Endothelial cell (in vitro differentiated cells): ENCODE measurements at regions not wholly inside any gene's neighbourhood (a gene's known extent, or its start where the extent isn't known, plus 50 kb on each side); places are given as distances from the start of the nearest gene placed in this dataset.
"Not testable (repeated sequence)": the region's sequence is repeated elsewhere in the genome, so short reads cannot be mapped to it uniquely, and the experiment has no call there.

Experiments used
- DNase-seq: peaks from one replicate; pipeline ENCODE4 v3.0.0; 2021; ENCODE audit warnings: low spot score
- H3K27ac Mint-ChIP-seq: one replicate; pipeline ENCODE4 v1.8.0; 2021; ENCODE audit warnings: mixed read lengths, inconsistent platforms; ENCODE audit not compliant: unreplicated experiment
- H3K27me3 Mint-ChIP-seq: one replicate; pipeline ENCODE4 v1.8.0; 2021; ENCODE audit warnings: mild to moderate bottlenecking, moderate library complexity, mixed read lengths, inconsistent platforms; ENCODE audit not compliant: unreplicated experiment
- H3K36me3 Mint-ChIP-seq: one replicate; pipeline ENCODE4 v1.8.0; 2021; ENCODE audit warnings: mild to moderate bottlenecking, low read depth, mixed read lengths, inconsistent platforms; ENCODE audit not compliant: unreplicated experiment
- H3K4me1 Mint-ChIP-seq: one replicate; pipeline ENCODE4 v1.8.0; 2021; ENCODE audit warnings: mild to moderate bottlenecking, mixed read lengths, inconsistent platforms; ENCODE audit not compliant: unreplicated experiment
- H3K4me3 Mint-ChIP-seq: one replicate; pipeline ENCODE4 v1.8.0; 2021; ENCODE audit warnings: mild to moderate bottlenecking, mixed read lengths, inconsistent platforms; ENCODE audit not compliant: unreplicated experiment
- H3K9me3 Mint-ChIP-seq: one replicate; pipeline ENCODE4 v1.8.0; 2021; ENCODE audit warnings: mixed read lengths, inconsistent platforms; ENCODE audit not compliant: unreplicated experiment
- CTCF ChIP-seq: fragments of 200-600 bp; sonication (generic); IDR thresholded peaks from one replicate; pipeline ENCODE4 v1.5.0; 2021; ENCODE audit warnings: antibody characterized with exemption; ENCODE audit not compliant: unreplicated experiment

GRCh38 chr7:12827920-12828319 lies 140.5 kb downstream of the ARL4A start:
- TF ChIP-seq CTCF, result no peak
- Mint-ChIP-seq H3K36me3 (no peaks in the 10 kb centered on the region), H3K27ac (no peak overlapping the region), H3K4me1 (peaks cover 6% of the 10 kb centered on the region), H3K9me3 (peaks cover 1% of the 10 kb centered on the region), H3K4me3 (no peak overlapping the region), H3K27me3 (no peaks in the 10 kb centered on the region)
- DNase-seq, result no peak

- TF ChIP-seq CTCF, result no peak
- no peak for DNase-seq
- Mint-ChIP-seq H3K4me3 (no peak overlapping the region), H3K9me3 (peaks cover 6% of the 10 kb centered on the region), H3K4me1 (peaks cover 4% of the 10 kb centered on the region), H3K27ac (no peak overlapping the region), H3K27me3 (no peaks in the 10 kb centered on the region), H3K36me3 (no peaks in the 10 kb centered on the region)
Measured at GRCh38 chr7:12831024-12831423, 143.6 kb downstream of the ARL4A start.

DNA sequence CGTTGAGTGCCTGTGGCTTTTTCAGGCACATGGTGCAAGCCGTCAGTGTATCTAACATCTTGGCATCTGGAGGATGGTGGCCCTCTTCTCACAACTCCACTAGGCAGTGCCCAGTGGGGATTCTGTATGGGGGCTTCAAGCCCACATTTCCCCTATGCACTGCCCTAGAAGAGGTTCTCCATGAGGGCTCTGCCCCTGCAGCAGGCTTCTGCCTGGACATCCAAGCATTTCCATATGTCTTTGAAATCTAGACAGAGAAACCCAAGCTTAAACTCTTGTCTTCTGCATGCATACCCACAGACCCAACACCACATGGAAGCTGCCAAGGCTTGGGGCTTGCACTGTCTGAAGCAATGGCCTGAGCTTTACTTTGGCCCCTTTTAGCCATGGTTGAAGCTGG lies 146.4 kb downstream of the ARL4A start:
- no peaks in the 10 kb centered on the region for H3K4me1 Mint-ChIP-seq
- no peaks in the 10 kb centered on the region for H3K27me3 Mint-ChIP-seq
- no peak for TF ChIP-seq CTCF
- DNase-seq, result no peak
- no peak overlapping the region for H3K4me3 Mint-ChIP-seq
- peaks cover 6% of the 10 kb centered on the region for H3K9me3 Mint-ChIP-seq
- H3K27ac Mint-ChIP-seq, result no peak overlapping the region
- H3K36me3 Mint-ChIP-seq, result no peaks in the 10 kb centered on the region

GRCh38 chr7:12834782-12835181 lies 147.3 kb downstream of the ARL4A start:
- Mint-ChIP-seq H3K27me3 (peaks cover 1% of the 10 kb centered on the region), H3K36me3 (no peaks in the 10 kb centered on the region), H3K27ac (no peak overlapping the region), H3K9me3 (peaks cover 6% of the 10 kb centered on the region), H3K4me1 (no peaks in the 10 kb centered on the region), H3K4me3 (no peak overlapping the region)
- DNase-seq, result no peak
- TF ChIP-seq CTCF, result no peak

GRCh38 chr7:12839508-12840153 lies 152.2 kb downstream of the ARL4A start:
- no peak for TF ChIP-seq CTCF
- Mint-ChIP-seq H3K4me1 (no peaks in the 10 kb centered on the region), H3K4me3 (no peak overlapping the region), H3K27me3 (peaks cover 1% of the 10 kb centered on the region), H3K27ac (no peak overlapping the region), H3K9me3 (peaks cover 4% of the 10 kb centered on the region), H3K36me3 (no peaks in the 10 kb centered on the region)
- DNase-seq, result no peak

- H3K4me1 Mint-ChIP-seq, H3K27ac Mint-ChIP-seq, H3K9me3 Mint-ChIP-seq, DNase-seq, H3K36me3 Mint-ChIP-seq, H3K27me3 Mint-ChIP-seq, H3K4me3 Mint-ChIP-seq: not testable (repeated sequence)
Measured at GRCh38 chr7:12844732-12845131, 157.3 kb downstream of the ARL4A start.
